Heart left ventricle (tissue), 13 donors: ENCODE measurements at regions not wholly inside any gene's neighbourhood (a gene's known extent, or its start where the extent isn't known, plus 50 kb on each side); places are given as distances from the start of the nearest gene placed in this dataset.

ENCODE experiments used
- POLR2A ChIP-seq, 2 donors: fragments of 450-650 bp; IDR thresholded peaks; one replicate each; pipeline ENCODE4 v1.6.1; 2017; ENCODE audit warnings: antibody characterized with exemption in 2 of 2, mild to moderate bottlenecking in 2 of 2, moderate library complexity in 2 of 2
- TF ChIP-seq, protein P1 (sequence below), 12 donors: fragments of 200-600 bp; sonication (generic) in 4 of 12; IDR thresholded peaks; one replicate each; pipeline versions ENCODE4 v1.5.0 to v1.8.0; 2018 to 2022; ENCODE audit warnings: antibody characterized with exemption in 12 of 12, mild to moderate bottlenecking in 5 of 12
- donor health status: ischemic (EF 13 %, LVEDD 7.1; RV severe dilation, severe dysfunction).
- donor health status: DM: no; HTN: yes; CAD: no.
- donor health status: DM: no; HTN: no; CAD: no.
- donor health status: ischemic (EF 25% LVEDD 6.9; RV normal size, moderate dysfunction).
- donor health status: ischemic (EF 25% LVEDD 5.7; RV mildly dilated, moderate dysfunction).
- donor health status: ischemic (EF 35%, LVEDD 5.7; RV mildly dilated, moderate dysfunction).
- donor health status: nonischemic (EF 11% LVEDD 7.7; RV severe dilation, severe dysfunction).
- donor health status: DM: yes; HTN: yes; CAD: no.
- donor health status: PGD.
- donor health status: ischemic (EF 29% LVEDD 5.4; RV normal size, mild dysfunction).
- donor health status: nonischemic (EF 23%, LVEDD 6.1; RV moderate dilation, normal function).

DNA sequence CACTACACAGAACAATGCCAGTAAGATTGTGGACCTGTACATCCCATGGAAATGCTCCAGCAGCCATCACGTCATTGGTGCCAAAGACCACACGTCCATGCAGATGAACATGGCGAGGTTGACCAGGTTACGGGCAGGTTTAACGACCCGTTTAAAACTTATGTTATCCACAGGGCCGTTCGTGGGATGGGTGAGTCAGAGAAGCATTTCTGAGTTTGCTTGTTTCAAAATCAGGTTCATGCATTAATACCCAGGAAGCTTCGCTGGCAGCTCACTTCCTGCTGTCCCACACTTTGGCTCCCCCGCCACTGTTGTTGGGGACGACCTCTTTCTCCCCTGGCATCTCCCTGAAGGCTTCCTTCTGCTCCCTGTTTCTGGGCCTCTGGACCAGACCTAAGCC lies 194.1 kb downstream of the USP12 start:
- TF ChIP-seq, protein P1, sequence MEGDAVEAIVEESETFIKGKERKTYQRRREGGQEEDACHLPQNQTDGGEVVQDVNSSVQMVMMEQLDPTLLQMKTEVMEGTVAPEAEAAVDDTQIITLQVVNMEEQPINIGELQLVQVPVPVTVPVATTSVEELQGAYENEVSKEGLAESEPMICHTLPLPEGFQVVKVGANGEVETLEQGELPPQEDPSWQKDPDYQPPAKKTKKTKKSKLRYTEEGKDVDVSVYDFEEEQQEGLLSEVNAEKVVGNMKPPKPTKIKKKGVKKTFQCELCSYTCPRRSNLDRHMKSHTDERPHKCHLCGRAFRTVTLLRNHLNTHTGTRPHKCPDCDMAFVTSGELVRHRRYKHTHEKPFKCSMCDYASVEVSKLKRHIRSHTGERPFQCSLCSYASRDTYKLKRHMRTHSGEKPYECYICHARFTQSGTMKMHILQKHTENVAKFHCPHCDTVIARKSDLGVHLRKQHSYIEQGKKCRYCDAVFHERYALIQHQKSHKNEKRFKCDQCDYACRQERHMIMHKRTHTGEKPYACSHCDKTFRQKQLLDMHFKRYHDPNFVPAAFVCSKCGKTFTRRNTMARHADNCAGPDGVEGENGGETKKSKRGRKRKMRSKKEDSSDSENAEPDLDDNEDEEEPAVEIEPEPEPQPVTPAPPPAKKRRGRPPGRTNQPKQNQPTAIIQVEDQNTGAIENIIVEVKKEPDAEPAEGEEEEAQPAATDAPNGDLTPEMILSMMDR (IDR thresholded peaks at IDR 0.05), result no peak
- no peak for TF ChIP-seq POLR2A (IDR thresholded peaks at IDR 0.05)
